ENCODE measurements at regions not wholly inside any gene's neighbourhood (a gene's known extent, or its start where the extent isn't known, plus 50 kb on each side); places are given as distances from the start of the nearest gene placed in this dataset.

DNA sequence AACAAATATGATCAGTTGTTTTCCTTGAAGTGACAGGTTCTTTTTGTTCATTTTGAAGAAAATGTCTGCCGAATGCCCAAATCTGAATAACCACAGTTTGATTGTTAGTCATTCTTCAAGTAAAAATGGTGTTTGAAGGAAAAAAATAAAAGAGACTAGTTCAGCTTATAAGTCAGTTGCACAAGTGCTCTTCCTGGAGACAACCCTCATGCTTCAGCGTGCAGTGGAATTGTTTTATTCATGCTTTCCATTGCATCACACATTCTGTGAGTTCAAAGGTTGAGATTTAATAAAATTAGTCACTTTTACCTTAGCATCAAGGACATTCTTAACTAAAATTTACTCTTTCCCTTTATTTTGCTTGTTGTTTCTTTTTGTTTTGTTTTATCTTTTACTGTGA, 404.9 kb downstream of the ZNF674 start:
- TF ChIP-seq, protein P1, sequence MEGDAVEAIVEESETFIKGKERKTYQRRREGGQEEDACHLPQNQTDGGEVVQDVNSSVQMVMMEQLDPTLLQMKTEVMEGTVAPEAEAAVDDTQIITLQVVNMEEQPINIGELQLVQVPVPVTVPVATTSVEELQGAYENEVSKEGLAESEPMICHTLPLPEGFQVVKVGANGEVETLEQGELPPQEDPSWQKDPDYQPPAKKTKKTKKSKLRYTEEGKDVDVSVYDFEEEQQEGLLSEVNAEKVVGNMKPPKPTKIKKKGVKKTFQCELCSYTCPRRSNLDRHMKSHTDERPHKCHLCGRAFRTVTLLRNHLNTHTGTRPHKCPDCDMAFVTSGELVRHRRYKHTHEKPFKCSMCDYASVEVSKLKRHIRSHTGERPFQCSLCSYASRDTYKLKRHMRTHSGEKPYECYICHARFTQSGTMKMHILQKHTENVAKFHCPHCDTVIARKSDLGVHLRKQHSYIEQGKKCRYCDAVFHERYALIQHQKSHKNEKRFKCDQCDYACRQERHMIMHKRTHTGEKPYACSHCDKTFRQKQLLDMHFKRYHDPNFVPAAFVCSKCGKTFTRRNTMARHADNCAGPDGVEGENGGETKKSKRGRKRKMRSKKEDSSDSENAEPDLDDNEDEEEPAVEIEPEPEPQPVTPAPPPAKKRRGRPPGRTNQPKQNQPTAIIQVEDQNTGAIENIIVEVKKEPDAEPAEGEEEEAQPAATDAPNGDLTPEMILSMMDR (IDR thresholded peaks at IDR 0.05): no peak
- TF ChIP-seq EZH2phosphoT487 (IDR thresholded peaks at IDR 0.05): no peak

Data from neural progenitor cell (in vitro differentiated cells).